ENCODE measurements at regions not wholly inside any gene's neighbourhood (a gene's known extent, or its start where the extent isn't known, plus 50 kb on each side); places are given as distances from the start of the nearest gene placed in this dataset.

GRCh38 chr5:119902593-119902992 lies 273.2 kb downstream of the FAM170A start:
- H4K20me1 ChIP-seq (ENCODE audit: insufficient read depth, low read length) = no peaks in the 10 kb centered on the region

GRCh38 chr5:119913425-119913824 lies 284.1 kb downstream of the FAM170A start:
- no peaks in the 10 kb centered on the region for H3K79me2 ChIP-seq (ENCODE audit: insufficient read depth, low read depth, low read length)
- ChIA-PET POLR2A (no interaction called here), CTCF (ENCODE audit: unreplicated experiment) (no interaction called here)
- H3K4me1 ChIP-seq (ENCODE audit: insufficient read depth, low read length, poor library complexity, severe bottlenecking) = no peaks in the 10 kb centered on the region
- H2AFZ ChIP-seq (ENCODE audit: low read length) = no peak overlapping the region
- H3K27ac ChIP-seq (ENCODE audit: low read depth, low read length, poor library complexity, severe bottlenecking) = no peak overlapping the region
- BruUV-seq (replicated peaks) = no TSS peak
- no peaks in the 10 kb centered on the region for H3K9me2 ChIP-seq (ENCODE audit: insufficient read depth, low read length)
- H4K20me1 ChIP-seq (ENCODE audit: insufficient read depth, low read length) = no peaks in the 10 kb centered on the region
- intact Hi-C loops (cut with micrococcal nuclease; ENCODE audit: unreplicated experiment) = no loop called here
- H3K36me3 ChIP-seq (ENCODE audit: insufficient read depth, low read length) = no peaks in the 10 kb centered on the region
- H3K4me3 ChIP-seq (ENCODE audit: low read depth, low read length, poor library complexity, severe bottlenecking) = no peak overlapping the region
- DNase-seq (ENCODE audit: low spot score) = no peak
- H3K9me3 ChIP-seq (ENCODE audit: low read length) = no peaks in the 10 kb centered on the region
- TF ChIP-seq EZH2phosphoT487 (IDR thresholded peaks at IDR 0.05; ENCODE audit: borderline replicate concordance, low read depth, low read length) (no peak), CTCF (conservative IDR thresholded peaks at IDR 0.05; ENCODE audit: low read length) (no peak)
- no peak overlapping the region for H3K4me2 ChIP-seq (ENCODE audit: low read length)

More at GRCh38 chr5:119902593-119902992, 273.2 kb downstream of the FAM170A start:
- Histone ChIP-seq H3K9me2 (ENCODE audit: insufficient read depth, low read length) (no peaks in the 10 kb centered on the region), H3K36me3 (ENCODE audit: insufficient read depth, low read length) (no peaks in the 10 kb centered on the region), H3K9me3 (ENCODE audit: low read length) (no peaks in the 10 kb centered on the region), H3K79me2 (ENCODE audit: insufficient read depth, low read depth, low read length) (no peaks in the 10 kb centered on the region), H2AFZ (ENCODE audit: low read length) (no peak overlapping the region), H3K4me3 (ENCODE audit: low read depth, low read length, poor library complexity, severe bottlenecking) (no peak overlapping the region), H3K27ac (ENCODE audit: low read depth, low read length, poor library complexity, severe bottlenecking) (no peak overlapping the region), H3K4me1 (ENCODE audit: insufficient read depth, low read length, poor library complexity, severe bottlenecking) (no peaks in the 10 kb centered on the region), H3K4me2 (ENCODE audit: low read length) (no peak overlapping the region)
- TF ChIP-seq EZH2phosphoT487 (IDR thresholded peaks at IDR 0.05; ENCODE audit: borderline replicate concordance, low read depth, low read length) = no peak
- TF ChIP-seq CTCF (conservative IDR thresholded peaks at IDR 0.05; ENCODE audit: low read length) = no peak
- POLR2A ChIA-PET = no interaction called here
- intact Hi-C loops (cut with micrococcal nuclease; ENCODE audit: unreplicated experiment) = no loop called here
- DNase-seq (ENCODE audit: low spot score) = no peak
- CTCF ChIA-PET (ENCODE audit: unreplicated experiment) = no interaction called here
- BruUV-seq (replicated peaks) = no TSS peak

- no peak overlapping the region for H2AFZ ChIP-seq (ENCODE audit: low read length)
- no TSS peak for BruUV-seq (replicated peaks)
- POLR2A ChIA-PET = no interaction called here
These were observed 289.9 kb downstream of the FAM170A start for GRCh38 chr5:119919279-119919678.

More at GRCh38 chr5:119919279-119919678, 289.9 kb downstream of the FAM170A start:
- intact Hi-C loops (cut with micrococcal nuclease; ENCODE audit: unreplicated experiment) = no loop called here
- Histone ChIP-seq H3K79me2 (ENCODE audit: insufficient read depth, low read depth, low read length) (no peaks in the 10 kb centered on the region), H3K9me2 (ENCODE audit: insufficient read depth, low read length) (no peaks in the 10 kb centered on the region), H3K4me2 (ENCODE audit: low read length) (no peak overlapping the region), H3K36me3 (ENCODE audit: insufficient read depth, low read length) (no peaks in the 10 kb centered on the region), H3K4me3 (ENCODE audit: low read depth, low read length, poor library complexity, severe bottlenecking) (no peak overlapping the region), H3K27ac (ENCODE audit: low read depth, low read length, poor library complexity, severe bottlenecking) (no peak overlapping the region), H3K4me1 (ENCODE audit: insufficient read depth, low read length, poor library complexity, severe bottlenecking) (no peaks in the 10 kb centered on the region), H4K20me1 (ENCODE audit: insufficient read depth, low read length) (no peaks in the 10 kb centered on the region), H3K9me3 (ENCODE audit: low read length) (no peaks in the 10 kb centered on the region)
- no peak for DNase-seq (ENCODE audit: low spot score)
- CTCF ChIA-PET (ENCODE audit: unreplicated experiment) = no interaction called here
- TF ChIP-seq EZH2phosphoT487 (IDR thresholded peaks at IDR 0.05; ENCODE audit: borderline replicate concordance, low read depth, low read length) (no peak), CTCF (conservative IDR thresholded peaks at IDR 0.05; ENCODE audit: low read length) (no peak)

All from OCI-LY7 (cell line).